GM12878 (cell line): ENCODE measurements at regions not wholly inside any gene's neighbourhood (a gene's known extent, or its start where the extent isn't known, plus 50 kb on each side); places are given as distances from the start of the nearest gene placed in this dataset.

Experiments used
- ATAC-seq: fragments of 200-7000 bp; cut with Tn5 transposase; 3 replicates; pipeline ENCODE4 v1.9.1; 2020; ENCODE audit warnings: mild to moderate bottlenecking, moderate library complexity
- BruUV-seq: library from RNA; stranded (reverse); fragments of 400-500 nt; replicated peaks from 2 replicates; lab custom pipeline; 2021; lab: Mats Ljungman, UMichigan
- CTCF ChIA-PET: fragments of 300-600 bp; sonication (Branson Sonifier 250); formaldehyde crosslinking; extraction: SDS; loops from one replicate; lab custom pipeline; 2021; ENCODE audit warnings: inconsistent platforms; lab: Yijun Ruan, JAX
- POLR2A ChIA-PET: fragments of 350-600 bp; formaldehyde crosslinking; extraction: SDS; loops from one replicate; lab custom pipeline; 2021; ENCODE audit warnings: inconsistent platforms; lab: Charles Lee
- RAD21 ChIA-PET: fragments of 300-600 bp; sonication (Branson Sonifier 250); formaldehyde crosslinking; loops from one replicate; lab custom pipeline; 2023; ENCODE audit warnings: antibody characterized with exemption; ENCODE audit not compliant: unreplicated experiment; lab: Charles Lee
- SMC1A ChIA-PET: fragments of 300-600 bp; sonication (Branson Sonifier 250); formaldehyde crosslinking; loops from one replicate; lab custom pipeline; 2023; ENCODE audit not compliant: unreplicated experiment, uncharacterized antibody; lab: Charles Lee
- DNase-seq: peaks from one replicate; pipeline ENCODE4 v3.0.0-alpha.2; 2011; ENCODE audit warnings: low read depth, low spot score
- FAIRE-seq: peaks from 3 replicates; lab custom pipeline; 2011; peaks lifted over from hg19 to GRCh38; lab: Jason Lieb, UNC
- H2AFZ ChIP-seq: 2 replicates; pipeline ENCODE4 v1.6.0; 2011; ENCODE audit warnings: low read depth, low read length, control low read depth; ENCODE audit not compliant: control insufficient read depth
- H3K27ac ChIP-seq: 2 replicates; pipeline ENCODE4 v1.5.1; 2011; ENCODE audit warnings: control low read depth; ENCODE audit not compliant: control insufficient read depth, insufficient read depth
- H3K27me3 ChIP-seq, 2 experiments: replicated peaks in 1 of 2; 2 replicates each; pipeline versions ENCODE4 v1.6.0 to v1.6.1; 2011; ENCODE audit warnings: low read length in 1 of 2; ENCODE audit not compliant: control insufficient read depth in 2 of 2, insufficient read depth in 2 of 2
- H3K36me3 ChIP-seq, 2 experiments: 2 replicates each; pipeline ENCODE4 v1.5.1; 2011; ENCODE audit warnings: low read length in 1 of 2; ENCODE audit not compliant: control insufficient read depth in 2 of 2, insufficient read depth in 2 of 2
- H3K4me1 ChIP-seq: 2 replicates; pipeline ENCODE4 v1.6.1; 2011; ENCODE audit warnings: mild to moderate bottlenecking, low read length, moderate library complexity, mixed read lengths; ENCODE audit not compliant: control insufficient read depth, insufficient read depth
- H3K4me2 ChIP-seq: 2 replicates; pipeline ENCODE4 v1.6.0; 2011; ENCODE audit warnings: control low read depth; ENCODE audit not compliant: control insufficient read depth, insufficient read depth
- H3K4me3 ChIP-seq: fragments of 200-600 bp; sonication (generic); 2 replicates; pipeline ENCODE4 v1.5.1; 2016
- H3K79me2 ChIP-seq: 2 replicates; pipeline ENCODE4 v1.6.0; 2011; ENCODE audit warnings: low read length; ENCODE audit not compliant: control insufficient read depth, insufficient read depth
- H3K9ac ChIP-seq: 2 replicates; pipeline ENCODE4 v1.8.0; 2011; ENCODE audit warnings: low read length, control low read depth, mixed read lengths; ENCODE audit not compliant: control insufficient read depth, insufficient read depth
- H3K9me3 ChIP-seq: replicated peaks from 3 replicates; pipeline ENCODE4 v1.5.1; 2011; ENCODE audit warnings: mild to moderate bottlenecking, low read length; ENCODE audit not compliant: control insufficient read depth, insufficient read depth
- H4K20me1 ChIP-seq: 2 replicates; pipeline ENCODE4 v1.6.0; 2011; ENCODE audit not compliant: control insufficient read depth, insufficient read depth
- DPF2 ChIP-seq: fragments of 450-650 bp; IDR thresholded peaks from 2 replicates; pipeline ENCODE4 v1.6.1; 2017; ENCODE audit warnings: mild to moderate bottlenecking
- JUND ChIP-seq: IDR thresholded peaks from 2 replicates; pipeline ENCODE4 v1.6.1; 2012; ENCODE audit warnings: low read depth, mild to moderate bottlenecking, low read length, improper control_type of control experiment, moderate library complexity
- MTA2 ChIP-seq: fragments of 450-650 bp; IDR thresholded peaks from 2 replicates; pipeline ENCODE4 v1.6.1; 2016; ENCODE audit warnings: low read depth, mild to moderate bottlenecking, moderate library complexity
- PAX8 ChIP-seq: fragments of 450-650 bp; IDR thresholded peaks from 2 replicates; pipeline ENCODE4 v1.6.1; 2017; ENCODE audit warnings: mild to moderate bottlenecking, moderate library complexity
- POU2F2 ChIP-seq: IDR thresholded peaks from 3 replicates; pipeline ENCODE4 v1.6.1; 2011; ENCODE audit warnings: low read depth, mild to moderate bottlenecking, low read length, borderline replicate concordance
- RAD51 ChIP-seq: fragments of 450-650 bp; IDR thresholded peaks from 2 replicates; pipeline ENCODE4 v1.6.1; 2016; ENCODE audit warnings: moderate library complexity, mild to moderate bottlenecking, inconsistent platforms
- WGBS: methylation state at CpG from one replicate; pipeline ENCODE4 v1.1.6; 2016; ENCODE audit warnings: low lambda C conversion rate; ENCODE audit not compliant: insufficient replicate concordance, insufficient coverage; ENCODE audit errors: missing lambda C conversion rate; 5-methylcytosine and 5-hydroxymethylcytosine counted together
- in situ Hi-C: fragments of 300-500 bp; cut with MboI; formaldehyde crosslinking; loops from 9 replicates; pipeline ENCODE4 v1.14.3; 2018; ENCODE audit warnings: mixed read lengths
- intact Hi-C: fragments of 100-400 bp; cut with micrococcal nuclease; formaldehyde crosslinking; loops from one replicate; pipeline ENCODE4 v1.14.2; 2022; ENCODE audit not compliant: unreplicated experiment
- TF ChIP-seq, protein P1 (sequence below): fragments of 150-350 bp; IDR thresholded peaks from 2 replicates; pipeline ENCODE4 v1.6.1; 2016; ENCODE audit warnings: low read depth, low read length
- TF ChIP-seq, protein P2 (sequence below): fragments of 450-650 bp; formaldehyde crosslinking; IDR thresholded peaks from 2 replicates; pipeline ENCODE4 v1.4.0; 2022; ENCODE audit warnings: mild to moderate bottlenecking, moderate library complexity
- TF ChIP-seq, protein P3 (sequence below): fragments of 450-650 bp; IDR thresholded peaks from 2 replicates; pipeline ENCODE4 v1.6.1; 2017; ENCODE audit warnings: mild to moderate bottlenecking, moderate library complexity

DNA sequence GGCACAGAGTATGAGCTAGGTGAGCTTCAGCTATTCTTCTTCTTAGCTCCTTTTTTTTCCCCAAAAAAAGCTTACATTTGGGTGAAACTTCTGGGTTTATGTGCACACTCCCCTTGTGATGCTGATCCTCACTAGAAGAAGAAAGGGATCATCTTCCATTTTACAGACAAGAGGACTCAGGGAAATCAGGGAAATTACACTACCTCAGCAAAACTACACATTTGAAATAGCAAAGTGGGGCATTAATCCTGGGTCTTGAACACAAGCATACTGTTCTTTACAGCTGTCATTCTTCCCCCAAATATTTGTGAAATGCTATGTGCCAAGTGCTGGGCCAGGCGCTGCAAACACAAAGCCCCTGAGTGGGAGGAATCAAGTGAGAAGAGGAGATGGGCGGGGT is 68.6 kb upstream of the NFIL3 start (continued):
- TF ChIP-seq, protein P1, sequence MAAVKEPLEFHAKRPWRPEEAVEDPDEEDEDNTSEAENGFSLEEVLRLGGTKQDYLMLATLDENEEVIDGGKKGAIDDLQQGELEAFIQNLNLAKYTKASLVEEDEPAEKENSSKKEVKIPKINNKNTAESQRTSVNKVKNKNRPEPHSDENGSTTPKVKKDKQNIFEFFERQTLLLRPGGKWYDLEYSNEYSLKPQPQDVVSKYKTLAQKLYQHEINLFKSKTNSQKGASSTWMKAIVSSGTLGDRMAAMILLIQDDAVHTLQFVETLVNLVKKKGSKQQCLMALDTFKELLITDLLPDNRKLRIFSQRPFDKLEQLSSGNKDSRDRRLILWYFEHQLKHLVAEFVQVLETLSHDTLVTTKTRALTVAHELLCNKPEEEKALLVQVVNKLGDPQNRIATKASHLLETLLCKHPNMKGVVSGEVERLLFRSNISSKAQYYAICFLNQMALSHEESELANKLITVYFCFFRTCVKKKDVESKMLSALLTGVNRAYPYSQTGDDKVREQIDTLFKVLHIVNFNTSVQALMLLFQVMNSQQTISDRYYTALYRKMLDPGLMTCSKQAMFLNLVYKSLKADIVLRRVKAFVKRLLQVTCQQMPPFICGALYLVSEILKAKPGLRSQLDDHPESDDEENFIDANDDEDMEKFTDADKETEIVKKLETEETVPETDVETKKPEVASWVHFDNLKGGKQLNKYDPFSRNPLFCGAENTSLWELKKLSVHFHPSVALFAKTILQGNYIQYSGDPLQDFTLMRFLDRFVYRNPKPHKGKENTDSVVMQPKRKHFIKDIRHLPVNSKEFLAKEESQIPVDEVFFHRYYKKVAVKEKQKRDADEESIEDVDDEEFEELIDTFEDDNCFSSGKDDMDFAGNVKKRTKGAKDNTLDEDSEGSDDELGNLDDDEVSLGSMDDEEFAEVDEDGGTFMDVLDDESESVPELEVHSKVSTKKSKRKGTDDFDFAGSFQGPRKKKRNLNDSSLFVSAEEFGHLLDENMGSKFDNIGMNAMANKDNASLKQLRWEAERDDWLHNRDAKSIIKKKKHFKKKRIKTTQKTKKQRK: no peak
- TF ChIP-seq POU2F2 (no peak), DPF2 (no peak), JUND (no peak), RAD51 (no peak), PAX8 (no peak)

DNA sequence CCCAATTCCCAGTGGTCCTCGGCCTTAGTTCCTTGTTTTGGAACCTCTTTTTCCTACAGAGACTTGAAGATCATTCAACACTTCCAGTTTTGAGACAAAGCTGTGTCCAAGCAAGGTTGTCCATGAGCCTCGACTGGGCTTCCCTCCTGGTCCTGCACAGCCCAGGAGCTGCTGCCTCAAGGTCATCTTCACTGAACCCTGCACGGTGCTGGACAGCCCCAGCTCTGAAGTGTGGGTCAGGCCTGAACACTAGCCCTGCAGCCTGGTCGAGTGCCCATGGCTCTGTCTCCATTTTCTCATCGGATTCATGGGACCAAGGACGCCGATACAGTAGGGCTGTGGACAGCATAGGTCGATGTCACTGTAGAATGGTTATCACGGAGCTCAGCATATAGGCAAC is 68.0 kb upstream of the NFIL3 start:
- FAIRE-seq (no peak), DNase-seq (no peak), ATAC-seq (no peak)
- ChIA-PET RAD21 (no interaction called here), CTCF (no interaction called here), SMC1A (interaction anchor here (0.6 kb wide), 1 partner anchor 512 kb away, joined by 3 read pairs; no protein-coding TSS in a partner anchor), POLR2A (no interaction called here)
- H3K4me2 ChIP-seq: no peak overlapping the region
- H3K9me3 ChIP-seq: no peaks in the 10 kb centered on the region; the same call in 2 of the 3 replicates
- H2AFZ ChIP-seq: no peak overlapping the region
- no peak overlapping the region for H3K4me3 ChIP-seq
- in situ Hi-C loops (no loop called here), intact Hi-C loops (no loop called here)
- no peak overlapping the region for H3K9ac ChIP-seq
- H3K4me1 ChIP-seq: no peaks in the 10 kb centered on the region
- no peak overlapping the region for H3K27ac ChIP-seq
- no peaks in the 10 kb centered on the region for H3K36me3 ChIP-seq
- H3K79me2 ChIP-seq: no peaks in the 10 kb centered on the region
- H3K27me3 ChIP-seq: no peaks in the 10 kb centered on the region; a peak in 2 of 4 replicates
- TF ChIP-seq RAD51 (no peak), MTA2 (no peak)
- TF ChIP-seq, protein P2, sequence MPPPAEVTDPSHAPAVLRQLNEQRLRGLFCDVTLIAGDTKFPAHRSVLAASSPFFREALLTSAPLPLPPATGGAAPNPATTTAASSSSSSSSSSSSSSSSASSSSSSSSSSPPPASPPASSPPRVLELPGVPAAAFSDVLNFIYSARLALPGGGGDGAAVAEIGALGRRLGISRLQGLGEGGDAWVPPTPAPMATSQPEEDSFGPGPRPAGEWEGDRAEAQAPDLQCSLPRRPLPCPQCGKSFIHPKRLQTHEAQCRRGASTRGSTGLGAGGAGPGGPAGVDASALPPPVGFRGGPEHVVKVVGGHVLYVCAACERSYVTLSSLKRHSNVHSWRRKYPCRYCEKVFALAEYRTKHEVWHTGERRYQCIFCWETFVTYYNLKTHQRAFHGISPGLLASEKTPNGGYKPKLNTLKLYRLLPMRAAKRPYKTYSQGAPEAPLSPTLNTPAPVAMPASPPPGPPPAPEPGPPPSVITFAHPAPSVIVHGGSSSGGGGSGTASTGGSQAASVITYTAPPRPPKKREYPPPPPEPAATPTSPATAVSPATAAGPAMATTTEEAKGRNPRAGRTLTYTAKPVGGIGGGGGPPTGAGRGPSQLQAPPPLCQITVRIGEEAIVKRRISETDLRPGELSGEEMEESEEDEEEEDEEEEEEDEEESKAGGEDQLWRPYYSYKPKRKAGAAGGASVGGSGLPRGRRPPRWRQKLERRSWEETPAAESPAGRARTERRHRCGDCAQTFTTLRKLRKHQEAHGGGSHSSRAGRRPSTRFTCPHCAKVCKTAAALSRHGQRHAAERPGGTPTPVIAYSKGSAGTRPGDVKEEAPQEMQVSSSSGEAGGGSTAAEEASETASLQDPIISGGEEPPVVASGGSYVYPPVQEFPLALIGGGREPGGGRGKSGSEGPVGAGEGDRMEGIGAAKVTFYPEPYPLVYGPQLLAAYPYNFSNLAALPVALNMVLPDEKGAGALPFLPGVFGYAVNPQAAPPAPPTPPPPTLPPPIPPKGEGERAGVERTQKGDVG: no peak
- TF ChIP-seq, protein P3, sequence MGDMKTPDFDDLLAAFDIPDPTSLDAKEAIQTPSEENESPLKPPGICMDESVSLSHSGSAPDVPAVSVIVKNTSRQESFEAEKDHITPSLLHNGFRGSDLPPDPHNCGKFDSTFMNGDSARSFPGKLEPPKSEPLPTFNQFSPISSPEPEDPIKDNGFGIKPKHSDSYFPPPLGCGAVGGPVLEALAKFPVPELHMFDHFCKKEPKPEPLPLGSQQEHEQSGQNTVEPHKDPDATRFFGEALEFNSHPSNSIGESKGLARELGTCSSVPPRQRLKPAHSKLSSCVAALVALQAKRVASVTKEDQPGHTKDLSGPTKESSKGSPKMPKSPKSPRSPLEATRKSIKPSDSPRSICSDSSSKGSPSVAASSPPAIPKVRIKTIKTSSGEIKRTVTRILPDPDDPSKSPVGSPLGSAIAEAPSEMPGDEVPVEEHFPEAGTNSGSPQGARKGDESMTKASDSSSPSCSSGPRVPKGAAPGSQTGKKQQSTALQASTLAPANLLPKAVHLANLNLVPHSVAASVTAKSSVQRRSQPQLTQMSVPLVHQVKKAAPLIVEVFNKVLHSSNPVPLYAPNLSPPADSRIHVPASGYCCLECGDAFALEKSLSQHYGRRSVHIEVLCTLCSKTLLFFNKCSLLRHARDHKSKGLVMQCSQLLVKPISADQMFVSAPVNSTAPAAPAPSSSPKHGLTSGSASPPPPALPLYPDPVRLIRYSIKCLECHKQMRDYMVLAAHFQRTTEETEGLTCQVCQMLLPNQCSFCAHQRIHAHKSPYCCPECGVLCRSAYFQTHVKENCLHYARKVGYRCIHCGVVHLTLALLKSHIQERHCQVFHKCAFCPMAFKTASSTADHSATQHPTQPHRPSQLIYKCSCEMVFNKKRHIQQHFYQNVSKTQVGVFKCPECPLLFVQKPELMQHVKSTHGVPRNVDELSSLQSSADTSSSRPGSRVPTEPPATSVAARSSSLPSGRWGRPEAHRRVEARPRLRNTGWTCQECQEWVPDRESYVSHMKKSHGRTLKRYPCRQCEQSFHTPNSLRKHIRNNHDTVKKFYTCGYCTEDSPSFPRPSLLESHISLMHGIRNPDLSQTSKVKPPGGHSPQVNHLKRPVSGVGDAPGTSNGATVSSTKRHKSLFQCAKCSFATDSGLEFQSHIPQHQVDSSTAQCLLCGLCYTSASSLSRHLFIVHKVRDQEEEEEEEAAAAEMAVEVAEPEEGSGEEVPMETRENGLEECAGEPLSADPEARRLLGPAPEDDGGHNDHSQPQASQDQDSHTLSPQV: no peak
- 20% methylated on average over 9 of the region's 9 CpGs for WGBS
- BruUV-seq: no TSS peak
- no peaks in the 10 kb centered on the region for H4K20me1 ChIP-seq
